ENCODE measurements at regions not wholly inside any gene's neighbourhood (a gene's known extent, or its start where the extent isn't known, plus 50 kb on each side); places are given as distances from the start of the nearest gene placed in this dataset.

- no peak overlapping the region for H2BK15ac ChIP-seq (ENCODE audit: low read length)
- H3K4ac ChIP-seq (ENCODE audit: low read length) = no peak overlapping the region
- no peak overlapping the region for H3K14ac ChIP-seq (ENCODE audit: low read length)
- no peak overlapping the region for H3K18ac ChIP-seq (ENCODE audit: low read length)
- H3K4me1 ChIP-seq (ENCODE audit: control insufficient read depth in 2 of 2, insufficient read depth in 1 of 2, low read depth in 1 of 2, low read length in 2 of 2) = no peaks in the 10 kb centered on the region
- no peak overlapping the region for H3K4me2 ChIP-seq (ENCODE audit: insufficient read depth, low read length, poor library complexity, severe bottlenecking)
- H3K9ac ChIP-seq (ENCODE audit: low read depth, low read length, poor library complexity) = no peak overlapping the region
- H4K91ac ChIP-seq (ENCODE audit: low read depth, low read length, poor library complexity) = no peak overlapping the region
- H2BK12ac ChIP-seq (ENCODE audit: low read length) = no peak overlapping the region
- H3K36me3 ChIP-seq (replicated peaks in 1 of 2; ENCODE audit: control insufficient read depth in 2 of 2, insufficient read depth in 2 of 2, low read length in 2 of 2) = no peaks in the 10 kb centered on the region
- H2BK120ac ChIP-seq (ENCODE audit: low read depth, low read length) = no peak overlapping the region
- no peak overlapping the region for H3K23ac ChIP-seq (ENCODE audit: low read depth, low read length, poor library complexity)
- no peaks in the 10 kb centered on the region for H3K9me3 ChIP-seq (replicated peaks in 1 of 2; ENCODE audit: control insufficient read depth in 2 of 2, insufficient read depth in 1 of 2, low read depth in 1 of 2, low read length in 2 of 2)
- H3K27ac ChIP-seq (replicated peaks; ENCODE audit: low read length) = no peak overlapping the region
- no peak overlapping the region for H2AFZ ChIP-seq (ENCODE audit: low read length)
- H3K4me3 ChIP-seq (ENCODE audit: low read length in 2 of 2) = no peak overlapping the region
- no peak overlapping the region for H4K8ac ChIP-seq (ENCODE audit: low read depth, low read length)
- H2BK5ac ChIP-seq (ENCODE audit: low read length) = no peak overlapping the region
- DNase-seq (ENCODE audit: low spot score) = no peak
- WGBS, 2 donors (ENCODE audit: extremely low coverage in 2 of 2, insufficient read length in 2 of 2, insufficient replicate concordance in 1 of 2) = no CpG with 5 or more reads among the region's 1 CpG
- no peak overlapping the region for H2AK5ac ChIP-seq (ENCODE audit: low read depth, low read length)
- no peaks in the 10 kb centered on the region for H3K79me1 ChIP-seq (ENCODE audit: low read depth, low read length)
- H3K27me3 ChIP-seq (ENCODE audit: control insufficient read depth in 3 of 3, insufficient read depth in 3 of 3, low read depth in 1 of 3, low read length in 3 of 3) = no peaks in the 10 kb centered on the region
These were observed 116.5 kb upstream of the FBXL7 start for GRCh38 chr5:15383469-15383868.

GRCh38 chr5:15383021-15383420, 117.0 kb upstream of the FBXL7 start:
- H3K9ac ChIP-seq (ENCODE audit: low read depth, low read length, poor library complexity) = no peak overlapping the region
- H2AFZ ChIP-seq (ENCODE audit: low read length) = no peak overlapping the region
- H3K4ac ChIP-seq (ENCODE audit: low read length) = no peak overlapping the region
- no peaks in the 10 kb centered on the region for H3K27me3 ChIP-seq (ENCODE audit: control insufficient read depth in 3 of 3, insufficient read depth in 3 of 3, low read depth in 1 of 3, low read length in 3 of 3)
- H2BK12ac ChIP-seq (ENCODE audit: low read length) = no peak overlapping the region
- no peaks in the 10 kb centered on the region for H3K4me1 ChIP-seq (ENCODE audit: control insufficient read depth in 2 of 2, insufficient read depth in 1 of 2, low read depth in 1 of 2, low read length in 2 of 2)
- H2BK120ac ChIP-seq (ENCODE audit: low read depth, low read length) = no peak overlapping the region
- no peaks in the 10 kb centered on the region for H3K79me1 ChIP-seq (ENCODE audit: low read depth, low read length)
- no peak overlapping the region for H3K18ac ChIP-seq (ENCODE audit: low read length)
- H2AK5ac ChIP-seq (ENCODE audit: low read depth, low read length) = no peak overlapping the region
- no CpG with 5 or more reads among the region's 3 CpGs for WGBS, 2 donors (ENCODE audit: extremely low coverage in 2 of 2, insufficient read length in 2 of 2, insufficient replicate concordance in 1 of 2)
- H3K4me2 ChIP-seq (ENCODE audit: insufficient read depth, low read length, poor library complexity, severe bottlenecking) = no peak overlapping the region
- H3K23ac ChIP-seq (ENCODE audit: low read depth, low read length, poor library complexity) = no peak overlapping the region
- H2BK5ac ChIP-seq (ENCODE audit: low read length) = no peak overlapping the region
- H4K8ac ChIP-seq (ENCODE audit: low read depth, low read length) = no peak overlapping the region
- no peak overlapping the region for H2BK15ac ChIP-seq (ENCODE audit: low read length)
- H3K4me3 ChIP-seq (ENCODE audit: low read length in 2 of 2) = no peak overlapping the region
- no peak overlapping the region for H4K91ac ChIP-seq (ENCODE audit: low read depth, low read length, poor library complexity)
- no peak overlapping the region for H3K27ac ChIP-seq (replicated peaks; ENCODE audit: low read length)
- H3K9me3 ChIP-seq (replicated peaks in 1 of 2; ENCODE audit: control insufficient read depth in 2 of 2, insufficient read depth in 1 of 2, low read depth in 1 of 2, low read length in 2 of 2) = no peaks in the 10 kb centered on the region
- no peak overlapping the region for H3K14ac ChIP-seq (ENCODE audit: low read length)
- DNase-seq (ENCODE audit: low spot score) = no peak
- H3K36me3 ChIP-seq (replicated peaks in 1 of 2; ENCODE audit: control insufficient read depth in 2 of 2, insufficient read depth in 2 of 2, low read length in 2 of 2) = no peaks in the 10 kb centered on the region

GRCh38 chr5:15377573-15378340, 122.2 kb upstream of the FBXL7 start:
- Histone ChIP-seq H3K4me1 (ENCODE audit: control insufficient read depth in 2 of 2, insufficient read depth in 1 of 2, low read depth in 1 of 2, low read length in 2 of 2) (no peaks in the 10 kb centered on the region), H4K8ac (ENCODE audit: low read depth, low read length) (no peak overlapping the region), H3K79me1 (ENCODE audit: low read depth, low read length) (no peaks in the 10 kb centered on the region), H3K4ac (ENCODE audit: low read length) (no peak overlapping the region), H2BK5ac (ENCODE audit: low read length) (no peak overlapping the region), H3K4me2 (ENCODE audit: insufficient read depth, low read length, poor library complexity, severe bottlenecking) (no peak overlapping the region), H3K14ac (ENCODE audit: low read length) (no peak overlapping the region), H3K23ac (ENCODE audit: low read depth, low read length, poor library complexity) (no peak overlapping the region), H3K18ac (ENCODE audit: low read length) (no peak overlapping the region), H2BK15ac (ENCODE audit: low read length) (no peak overlapping the region), H2AFZ (ENCODE audit: low read length) (no peak overlapping the region), H3K27me3 (ENCODE audit: control insufficient read depth in 3 of 3, insufficient read depth in 3 of 3, low read depth in 1 of 3, low read length in 3 of 3) (no peaks in the 10 kb centered on the region), H3K4me3 (ENCODE audit: low read length in 2 of 2) (no peak overlapping the region), H3K9me3 (replicated peaks in 1 of 2; ENCODE audit: control insufficient read depth in 2 of 2, insufficient read depth in 1 of 2, low read depth in 1 of 2, low read length in 2 of 2) (no peaks in the 10 kb centered on the region), H3K9ac (ENCODE audit: low read depth, low read length, poor library complexity) (no peak overlapping the region), H3K27ac (replicated peaks; ENCODE audit: low read length) (no peak overlapping the region), H2AK5ac (ENCODE audit: low read depth, low read length) (no peak overlapping the region), H3K36me3 (replicated peaks in 1 of 2; ENCODE audit: control insufficient read depth in 2 of 2, insufficient read depth in 2 of 2, low read length in 2 of 2) (no peaks in the 10 kb centered on the region), H2BK12ac (ENCODE audit: low read length) (no peak overlapping the region), H4K91ac (ENCODE audit: low read depth, low read length, poor library complexity) (no peak overlapping the region), H2BK120ac (ENCODE audit: low read depth, low read length) (no peak overlapping the region)
- no CpG with 5 or more reads among the region's 2 CpGs for WGBS, 2 donors (ENCODE audit: extremely low coverage in 2 of 2, insufficient read length in 2 of 2, insufficient replicate concordance in 1 of 2)
- no peak for DNase-seq (ENCODE audit: low spot score)

GRCh38 chr5:15376803-15377202, 123.2 kb upstream of the FBXL7 start:
- DNase-seq (ENCODE audit: low spot score) = no peak

More at GRCh38 chr5:15376803-15377202, 123.2 kb upstream of the FBXL7 start:
- no CpG with 5 or more reads among the region's 2 CpGs for WGBS, 2 donors (ENCODE audit: extremely low coverage in 2 of 2, insufficient read length in 2 of 2, insufficient replicate concordance in 1 of 2)
- Histone ChIP-seq H2BK15ac (ENCODE audit: low read length) (no peak overlapping the region), H3K18ac (ENCODE audit: low read length) (no peak overlapping the region), H2BK12ac (ENCODE audit: low read length) (no peak overlapping the region), H3K4me3 (ENCODE audit: low read length in 2 of 2) (no peak overlapping the region), H3K36me3 (replicated peaks in 1 of 2; ENCODE audit: control insufficient read depth in 2 of 2, insufficient read depth in 2 of 2, low read length in 2 of 2) (no peaks in the 10 kb centered on the region), H3K14ac (ENCODE audit: low read length) (no peak overlapping the region), H2AK5ac (ENCODE audit: low read depth, low read length) (no peak overlapping the region), H3K4me1 (ENCODE audit: control insufficient read depth in 2 of 2, insufficient read depth in 1 of 2, low read depth in 1 of 2, low read length in 2 of 2) (no peaks in the 10 kb centered on the region), H2BK5ac (ENCODE audit: low read length) (no peak overlapping the region), H3K23ac (ENCODE audit: low read depth, low read length, poor library complexity) (no peak overlapping the region), H4K8ac (ENCODE audit: low read depth, low read length) (no peak overlapping the region), H3K9ac (ENCODE audit: low read depth, low read length, poor library complexity) (no peak overlapping the region), H2BK120ac (ENCODE audit: low read depth, low read length) (no peak overlapping the region), H3K4ac (ENCODE audit: low read length) (no peak overlapping the region), H3K4me2 (ENCODE audit: insufficient read depth, low read length, poor library complexity, severe bottlenecking) (no peak overlapping the region), H2AFZ (ENCODE audit: low read length) (no peak overlapping the region), H3K79me1 (ENCODE audit: low read depth, low read length) (no peaks in the 10 kb centered on the region), H3K27ac (replicated peaks; ENCODE audit: low read length) (no peak overlapping the region), H3K27me3 (ENCODE audit: control insufficient read depth in 3 of 3, insufficient read depth in 3 of 3, low read depth in 1 of 3, low read length in 3 of 3) (no peaks in the 10 kb centered on the region), H4K91ac (ENCODE audit: low read depth, low read length, poor library complexity) (no peak overlapping the region), H3K9me3 (replicated peaks in 1 of 2; ENCODE audit: control insufficient read depth in 2 of 2, insufficient read depth in 1 of 2, low read depth in 1 of 2, low read length in 2 of 2) (no peaks in the 10 kb centered on the region)

Data from neuronal stem cell (in vitro differentiated cells).